ENCODE measurements at regions not wholly inside any gene's neighbourhood (a gene's known extent, or its start where the extent isn't known, plus 50 kb on each side); places are given as distances from the start of the nearest gene placed in this dataset.

GRCh38 chr4:54904953-54905352 lies 220.4 kb downstream of the KDR start:
- TF ChIP-seq, protein P1, sequence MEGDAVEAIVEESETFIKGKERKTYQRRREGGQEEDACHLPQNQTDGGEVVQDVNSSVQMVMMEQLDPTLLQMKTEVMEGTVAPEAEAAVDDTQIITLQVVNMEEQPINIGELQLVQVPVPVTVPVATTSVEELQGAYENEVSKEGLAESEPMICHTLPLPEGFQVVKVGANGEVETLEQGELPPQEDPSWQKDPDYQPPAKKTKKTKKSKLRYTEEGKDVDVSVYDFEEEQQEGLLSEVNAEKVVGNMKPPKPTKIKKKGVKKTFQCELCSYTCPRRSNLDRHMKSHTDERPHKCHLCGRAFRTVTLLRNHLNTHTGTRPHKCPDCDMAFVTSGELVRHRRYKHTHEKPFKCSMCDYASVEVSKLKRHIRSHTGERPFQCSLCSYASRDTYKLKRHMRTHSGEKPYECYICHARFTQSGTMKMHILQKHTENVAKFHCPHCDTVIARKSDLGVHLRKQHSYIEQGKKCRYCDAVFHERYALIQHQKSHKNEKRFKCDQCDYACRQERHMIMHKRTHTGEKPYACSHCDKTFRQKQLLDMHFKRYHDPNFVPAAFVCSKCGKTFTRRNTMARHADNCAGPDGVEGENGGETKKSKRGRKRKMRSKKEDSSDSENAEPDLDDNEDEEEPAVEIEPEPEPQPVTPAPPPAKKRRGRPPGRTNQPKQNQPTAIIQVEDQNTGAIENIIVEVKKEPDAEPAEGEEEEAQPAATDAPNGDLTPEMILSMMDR (IDR thresholded peaks at IDR 0.05; ENCODE audit: insufficient read depth, low read length, poor library complexity, severe bottlenecking), result no peak
- no peak for TF ChIP-seq EZH2phosphoT487 (conservative IDR thresholded peaks at IDR 0.05; ENCODE audit: low read length)

All from SU-DHL-6 (cell line).